22Rv1 (cell line): ENCODE measurements at regions not wholly inside any gene's neighbourhood (a gene's known extent, or its start where the extent isn't known, plus 50 kb on each side); places are given as distances from the start of the nearest gene placed in this dataset.

ENCODE experiments used
- CTCF ChIP-seq: fragments of 450-650 bp; IDR thresholded peaks from 2 replicates; pipeline ENCODE4 v1.5.1; 2017; ENCODE audit warnings: mild to moderate bottlenecking
- ZFX ChIP-seq: fragments of 450-650 bp; IDR thresholded peaks from 2 replicates; pipeline ENCODE4 v1.6.1; 2017; ENCODE audit warnings: antibody characterized with exemption, borderline replicate concordance

- TF ChIP-seq CTCF = no peak
- no peak for TF ChIP-seq ZFX
Observed at GRCh38 chr6:164359441-164359840, 944.9 kb downstream of the QKI start.
